Skin of body (tissue), 1 donor: ENCODE measurements at regions not wholly inside any gene's neighbourhood (a gene's known extent, or its start where the extent isn't known, plus 50 kb on each side); places are given as distances from the start of the nearest gene placed in this dataset.
"Not testable (repeated sequence)": the region's sequence is repeated elsewhere in the genome, so short reads cannot be mapped to it uniquely, and the experiment has no call there.

Experiments
- DNase-seq: peaks from one replicate; lab custom pipeline; 2025; lab: John Stamatoyannopoulos, UW

DNA sequence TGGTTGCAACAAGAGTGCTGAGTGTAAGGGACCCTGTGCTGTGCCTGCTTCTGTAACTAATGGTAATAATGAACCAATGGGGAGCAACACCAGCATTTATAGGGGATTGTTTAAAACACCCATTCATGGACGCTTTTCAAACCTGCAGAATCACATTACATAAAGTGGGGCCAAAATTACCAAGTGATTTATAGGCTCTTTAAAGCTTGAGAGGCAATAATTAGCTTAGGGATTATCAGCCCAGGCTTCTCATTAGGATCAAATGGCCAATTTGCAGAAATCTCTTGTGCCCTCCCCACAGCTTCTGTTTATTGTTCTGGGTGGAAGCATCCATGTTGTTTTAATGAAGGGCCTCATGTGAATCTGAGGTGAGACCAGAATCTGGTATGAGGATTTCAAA lies 125.5 kb downstream of the ZNF486 start:
- not testable (repeated sequence) for DNase-seq

- DNase-seq = no peak
Measured at GRCh38 chr19:20289186-20289585, 122.2 kb downstream of the ZNF486 start.

GRCh38 chr19:20287070-20287469 lies 120.1 kb downstream of the ZNF486 start:
- no peak for DNase-seq

- DNase-seq = not testable (repeated sequence)
Measured at GRCh38 chr19:20285876-20286275, 118.9 kb downstream of the ZNF486 start.

DNA sequence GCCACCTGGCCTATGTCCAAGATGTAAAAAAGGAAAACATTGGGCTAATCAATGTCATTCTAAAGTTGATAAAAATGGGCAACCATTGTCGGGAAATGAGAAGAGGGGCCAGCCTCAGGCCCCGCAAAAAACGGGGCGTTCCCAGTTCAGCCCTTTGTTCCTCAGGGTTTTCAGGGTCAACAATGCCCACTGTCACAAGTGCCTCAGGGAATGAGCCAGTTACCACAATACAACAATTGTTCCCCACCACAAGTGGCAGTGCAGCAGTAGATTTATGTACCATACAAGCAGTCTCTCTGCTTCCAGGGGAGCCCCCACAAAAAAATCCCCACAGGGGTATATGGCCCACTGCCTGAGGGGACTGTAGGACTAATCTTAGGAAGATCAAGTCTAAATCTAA lies 112.5 kb downstream of the ZNF486 start:
- DNase-seq = no peak

DNA sequence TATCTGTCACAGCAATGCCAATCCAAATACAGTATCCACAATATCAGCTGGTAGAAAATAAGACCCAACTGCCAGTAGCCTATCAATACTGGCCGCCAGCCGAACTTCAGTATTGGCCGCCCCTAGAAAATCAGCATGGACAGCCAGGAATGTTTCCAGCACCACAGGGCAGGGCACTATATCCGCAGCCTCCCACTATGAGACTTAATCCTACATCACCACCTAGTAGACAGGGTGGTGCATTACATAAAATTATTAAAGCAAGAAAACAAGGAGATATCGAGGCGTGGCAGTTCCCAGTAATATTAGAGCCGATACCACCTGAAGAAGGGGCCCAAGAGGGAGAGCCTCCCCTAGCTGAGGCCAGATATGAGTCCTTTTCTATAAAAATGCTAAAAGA lies 111.3 kb downstream of the ZNF486 start:
- no peak for DNase-seq

GRCh38 chr19:20276732-20277082 lies 109.7 kb downstream of the ZNF486 start:
- not testable (repeated sequence) for DNase-seq

- DNase-seq = no peak
Measured at GRCh38 chr19:20276011-20276731, 109.2 kb downstream of the ZNF486 start.

GRCh38 chr19:20273951-20274570 lies 107.0 kb downstream of the ZNF486 start:
- DNase-seq = no peak

DNA sequence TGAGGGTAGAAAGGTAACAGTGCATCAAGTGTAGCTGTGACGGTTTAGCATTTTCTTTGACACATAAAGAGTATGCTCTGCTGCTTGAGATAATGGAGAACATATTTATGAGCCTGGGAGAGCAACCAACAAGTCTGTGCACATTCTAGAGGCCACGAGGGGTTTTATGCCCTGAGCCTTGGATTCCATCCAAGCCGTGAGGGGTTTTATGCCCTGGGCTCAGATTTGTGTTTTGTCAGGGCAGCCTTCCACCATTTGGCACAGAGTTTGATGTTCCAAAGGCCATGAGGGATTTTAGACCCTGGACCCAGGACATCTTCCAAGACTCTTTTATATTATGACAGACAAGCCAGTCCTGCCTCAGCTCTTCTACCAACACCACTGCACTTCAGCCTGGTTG lies 106.4 kb downstream of the ZNF486 start:
- DNase-seq = no peak

- DNase-seq = not testable (repeated sequence)
Measured at GRCh38 chr19:20272627-20273010, 105.6 kb downstream of the ZNF486 start.

DNA sequence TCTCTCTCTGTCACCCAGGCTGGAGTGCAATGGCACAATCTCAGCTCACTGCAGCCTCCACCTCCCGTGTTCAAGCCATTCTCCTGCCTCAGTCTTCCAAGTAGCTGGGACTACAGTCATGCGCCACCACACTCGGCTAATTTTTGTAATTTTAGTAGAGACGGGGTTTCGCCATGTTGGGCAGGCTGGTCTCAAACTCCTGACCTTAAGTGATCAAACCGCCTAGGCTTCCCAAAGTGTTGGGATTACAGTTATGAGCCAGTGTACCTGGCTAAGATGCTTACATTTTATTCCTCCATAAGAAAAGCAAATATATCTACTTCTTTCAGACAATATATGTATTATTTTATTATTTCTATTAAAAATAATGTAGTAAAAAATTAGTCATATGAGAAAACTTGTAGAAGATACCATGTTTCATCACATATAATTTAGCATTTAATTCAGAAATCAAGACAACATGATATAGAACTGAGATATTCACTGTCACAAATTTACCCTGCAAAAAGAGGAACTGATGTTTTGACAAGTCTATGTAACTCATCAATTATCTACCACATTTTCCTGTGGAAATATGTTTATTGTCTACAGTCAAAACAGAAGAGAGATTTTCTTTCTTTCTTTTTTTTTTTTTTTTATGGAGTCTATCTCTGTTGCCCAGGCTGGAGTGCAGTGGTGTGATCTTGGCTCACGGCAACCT lies 105.1 kb downstream of the ZNF486 start:
- not testable (repeated sequence) for DNase-seq

DNA sequence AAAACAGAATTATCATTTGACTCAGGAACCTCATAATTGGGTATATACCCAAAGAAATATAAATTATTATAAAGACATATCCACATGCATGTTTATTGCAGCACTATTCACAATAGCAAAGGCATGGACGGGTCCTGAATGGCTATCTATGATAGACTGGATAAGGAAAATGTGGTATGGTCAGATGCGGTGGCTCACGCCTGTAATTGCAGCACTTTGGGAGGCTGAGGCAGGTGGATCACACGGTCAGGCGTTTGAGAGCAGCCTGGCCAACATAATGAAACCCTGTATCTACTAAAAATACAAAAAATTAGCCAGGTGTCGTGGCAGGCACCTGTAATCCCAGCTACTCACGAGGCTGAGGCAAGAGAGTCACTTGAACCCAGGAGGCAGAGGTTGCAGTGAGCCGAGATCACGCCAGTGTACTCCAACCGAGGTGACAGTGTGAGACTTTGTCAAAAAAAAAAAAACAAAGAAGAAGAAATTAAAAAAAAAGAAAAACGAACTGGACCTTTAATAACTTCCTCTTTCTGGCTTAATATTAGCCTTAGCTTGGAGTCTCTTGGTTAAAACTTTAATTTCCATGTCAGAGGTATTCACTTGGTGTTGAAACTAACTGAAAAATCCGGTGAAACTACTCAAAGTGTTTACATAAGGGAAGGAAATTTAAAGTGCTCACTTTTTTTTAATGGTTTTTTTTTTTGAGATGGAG lies 104.4 kb downstream of the ZNF486 start:
- no peak for DNase-seq

DNA sequence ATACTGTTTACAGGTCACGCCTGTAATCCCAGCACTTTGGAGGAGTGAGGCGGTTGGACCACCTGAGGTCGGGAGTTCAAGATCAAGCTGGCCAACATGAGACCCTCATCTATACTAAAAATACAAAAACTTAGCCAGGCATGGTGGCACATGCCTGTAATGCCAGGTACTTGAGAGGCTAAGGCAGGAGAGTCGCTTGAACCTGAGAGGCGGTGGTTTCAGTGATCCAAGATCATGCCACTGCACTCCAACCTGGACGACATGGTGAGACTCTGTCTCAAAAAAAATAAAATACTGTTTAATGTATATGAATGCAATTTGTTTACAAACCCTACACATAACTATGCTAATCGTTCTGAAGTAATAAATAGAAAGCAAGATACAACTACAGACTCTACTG lies 102.4 kb downstream of the ZNF486 start:
- no peak for DNase-seq

GRCh38 chr19:20261513-20261912 lies 94.5 kb downstream of the ZNF486 start:
- DNase-seq = not testable (repeated sequence)

GRCh38 chr19:20260738-20261137 lies 93.7 kb downstream of the ZNF486 start:
- DNase-seq = not testable (repeated sequence)

DNA sequence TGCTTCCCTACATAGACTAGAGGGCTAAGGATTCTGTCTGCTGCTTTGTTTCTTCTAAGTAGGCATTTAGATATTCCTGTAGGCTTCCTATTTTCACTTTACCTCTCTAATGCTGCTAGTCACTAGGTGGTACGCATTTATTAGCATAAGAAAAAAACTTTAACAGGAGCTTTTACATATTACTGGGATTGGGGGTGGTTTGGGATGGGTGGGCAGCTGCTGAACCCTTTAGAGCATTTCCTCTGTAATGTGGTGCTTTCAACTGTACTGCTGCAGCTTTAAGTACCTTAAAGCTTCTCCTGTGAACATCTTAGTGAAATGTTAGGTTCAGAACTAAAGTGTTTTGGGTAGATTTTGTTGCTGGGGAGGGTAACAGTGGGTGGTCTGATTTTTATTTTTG lies 92.6 kb downstream of the ZNF486 start:
- DNase-seq = no peak

DNA sequence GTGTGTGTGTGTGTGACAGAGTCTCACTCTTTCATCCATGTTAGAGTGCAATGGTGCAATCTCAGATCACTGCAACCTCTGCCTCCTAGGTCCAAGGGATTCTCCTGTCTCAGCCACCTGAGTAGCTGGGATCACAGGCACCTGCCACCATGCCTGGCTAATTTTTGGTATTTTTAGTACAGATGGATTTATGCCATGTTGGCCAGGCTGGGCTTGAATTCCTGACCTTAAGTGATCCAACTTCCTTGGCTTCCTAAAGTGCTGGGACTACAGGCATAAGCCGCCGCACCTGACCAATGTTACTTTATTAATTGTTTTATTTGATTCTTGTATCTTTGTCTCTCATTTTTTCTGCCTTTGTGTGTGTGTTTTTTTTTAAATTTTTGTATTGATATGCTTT lies 89.6 kb downstream of the ZNF486 start:
- no peak for DNase-seq

DNA sequence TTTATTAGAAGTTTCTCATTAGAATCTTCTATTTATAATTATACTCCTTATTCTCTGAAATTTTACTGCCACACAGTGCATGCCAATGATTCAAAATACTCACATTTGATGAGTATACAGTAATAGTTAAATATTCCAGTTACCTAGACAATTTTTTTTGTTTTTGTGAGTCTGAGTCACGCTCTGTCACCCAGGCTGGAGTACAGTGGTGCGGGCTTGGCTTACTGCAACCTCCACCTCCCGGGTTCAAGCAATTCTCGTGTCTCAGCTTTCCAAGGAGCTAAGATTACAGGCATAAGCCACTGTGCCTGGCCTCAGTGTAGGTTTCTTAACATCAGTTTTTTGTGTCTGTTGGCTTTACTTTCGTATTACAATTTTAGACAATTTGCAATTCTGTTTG lies 87.1 kb downstream of the ZNF486 start:
- no peak for DNase-seq

DNA sequence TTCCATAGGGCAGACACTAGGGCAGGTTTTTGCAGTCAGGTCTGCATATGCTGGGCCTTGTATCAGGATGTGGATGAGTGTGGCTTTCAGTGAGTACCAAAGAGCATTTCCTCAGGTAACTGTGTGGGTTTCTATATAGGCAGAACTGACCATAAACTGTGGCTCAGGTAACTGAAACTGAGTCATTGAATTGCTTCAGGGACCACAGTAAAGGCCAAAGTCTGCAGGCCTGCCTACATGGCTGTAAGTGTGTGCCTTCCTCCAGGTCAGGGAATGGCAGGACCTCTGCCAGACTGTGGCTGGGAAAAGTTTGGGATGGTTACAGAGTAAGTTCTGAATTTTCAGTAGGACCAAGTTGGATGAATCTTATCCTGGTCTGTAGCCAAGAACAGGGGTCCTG lies 85.6 kb downstream of the ZNF486 start:
- no peak for DNase-seq

DNA sequence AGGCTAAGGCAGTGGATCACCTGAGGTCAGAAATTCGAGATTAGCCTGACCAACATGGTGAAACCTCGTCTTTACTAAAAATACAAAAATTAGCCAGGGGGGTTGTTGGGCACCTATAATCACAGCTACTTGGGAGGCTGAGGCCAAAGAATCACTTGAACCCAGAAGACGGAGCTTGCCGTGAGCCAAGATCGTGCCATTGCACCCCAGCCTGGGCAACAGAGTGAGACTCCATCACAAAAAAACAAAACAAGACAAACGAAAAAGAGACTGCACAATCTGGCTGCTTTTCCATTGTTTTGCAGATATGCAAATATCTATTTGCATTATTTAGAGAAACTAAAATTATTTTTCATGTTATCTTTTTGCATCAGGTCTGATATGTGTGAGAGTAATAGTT lies 83.6 kb downstream of the ZNF486 start:
- no peak for DNase-seq

DNA sequence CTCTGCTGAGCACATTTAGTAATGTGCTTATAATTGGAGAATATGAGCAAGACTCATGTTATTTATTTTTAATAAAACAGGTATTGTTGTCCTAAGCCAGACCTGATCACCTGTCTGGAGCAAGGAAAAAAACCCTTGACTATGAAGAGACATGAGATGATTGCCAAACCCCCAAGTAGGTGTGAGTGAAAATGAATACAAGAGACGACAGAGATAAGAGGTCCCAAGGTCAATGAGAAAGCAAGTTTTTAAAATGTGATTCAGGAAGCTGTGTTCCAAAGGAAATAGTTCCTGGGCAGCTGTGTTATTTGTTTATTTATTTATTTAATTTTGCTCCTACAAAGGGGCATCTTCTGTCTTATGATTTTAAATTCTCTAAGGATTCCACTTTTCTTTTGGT lies 83.1 kb downstream of the ZNF486 start:
- no peak for DNase-seq
